ENCODE measurements at regions not wholly inside any gene's neighbourhood (a gene's known extent, or its start where the extent isn't known, plus 50 kb on each side); places are given as distances from the start of the nearest gene placed in this dataset.

- TF ChIP-seq CTCF (IDR thresholded peaks at IDR 0.05; ENCODE audit: low read depth, low read length) (no peak), EZH2phosphoT487 (IDR thresholded peaks at IDR 0.05; ENCODE audit: low read depth) (no peak)
Measured at GRCh38 chr6:67544851-67545452, 1090.1 kb upstream of the ADGRB3 start.
